Stomach (tissue), 8 donors: ENCODE measurements at regions not wholly inside any gene's neighbourhood (a gene's known extent, or its start where the extent isn't known, plus 50 kb on each side); places are given as distances from the start of the nearest gene placed in this dataset.

Experiments used
- DNase-seq, 2 donors: peaks; one replicate each; pipeline versions ENCODE4 v3.0.0 to v3.0.0-alpha.2; 2013 to 2019
- H3K27ac ChIP-seq, 5 donors: fragments of 200-600 bp in 4 of 5; sonication (generic) in 4 of 5; one replicate each; pipeline ENCODE4 v1.5.1; 2013 to 2019; ENCODE audit warnings: mild to moderate bottlenecking in 1 of 5, moderate library complexity in 1 of 5
- H3K27me3 ChIP-seq, 3 donors: fragments of 200-600 bp; sonication (generic); one replicate each; pipeline ENCODE4 v1.5.1; 2017 to 2019; ENCODE audit warnings: mixed run types in 1 of 3
- H3K36me3 ChIP-seq, 4 donors: fragments of 200-600 bp; sonication (generic); 1 replicate in 3 of 4; 2 replicates in 1 of 4; pipeline ENCODE4 v1.5.1; 2016 to 2019
- H3K4me1 ChIP-seq, 4 donors: fragments of 200-600 bp; sonication (generic); one replicate each; pipeline ENCODE4 v1.5.1; 2016 to 2019
- H3K4me3 ChIP-seq, 4 donors: fragments of 200-600 bp; sonication (generic) in 3 of 4; one replicate each; pipeline ENCODE4 v1.5.1; 2016 to 2019; ENCODE audit warnings: mild to moderate bottlenecking in 1 of 4
- H3K9me3 ChIP-seq, 4 donors: fragments of 200-600 bp; sonication (generic); one replicate each; pipeline ENCODE4 v1.5.1; 2016 to 2019
- CTCF ChIP-seq, 7 experiments: fragments of 450-650 bp in 4 of 7; fragments of 200-600 bp in 3 of 7; sonication (generic) in 3 of 7; IDR thresholded peaks; one replicate each; pipeline ENCODE4 v1.5.1; 2016 to 2019; ENCODE audit warnings: antibody characterized with exemption in 7 of 7, control low read depth in 2 of 7, mild to moderate bottlenecking in 1 of 7
- EP300 ChIP-seq: sonication (generic); formaldehyde crosslinking; IDR thresholded peaks from one replicate; pipeline ENCODE4 v1.6.1; 2017; ENCODE audit warnings: antibody characterized with exemption
- POLR2A ChIP-seq, 4 donors: fragments of 450-650 bp; IDR thresholded peaks; one replicate each; pipeline ENCODE4 v1.6.1; 2016; ENCODE audit warnings: antibody characterized with exemption in 4 of 4, control low read depth in 2 of 4, mild to moderate bottlenecking in 1 of 4, moderate library complexity in 1 of 4
- POLR2AphosphoS5 ChIP-seq, 3 donors: sonication (generic); formaldehyde crosslinking; IDR thresholded peaks; one replicate each; pipeline ENCODE4 v1.6.1; 2016; ENCODE audit warnings: antibody characterized with exemption in 3 of 3
- whole genome bisulfite sequencing, 5 donors: extraction: QIAGEN DNeasy Blood & Tissue Kit in 3 of 5; methylation state at CpG; one replicate each; pipeline versions ENCODE4 v1.1.5 to v1.1.7; 2013 to 2018; 5-methylcytosine and 5-hydroxymethylcytosine counted together
- intact Hi-C: fragments of 100-400 bp; cut with DNase I; formaldehyde crosslinking; loops from one replicate; pipeline ENCODE4 v1.15.1; 2023; ENCODE audit warnings: low total_unique reads
- donor health status: healthy with polysubstance abuse.
- donor health status: Bipolar disorder and iron deficiency.
- donor health status: healthy.

- no peaks in the 10 kb centered on the region for H3K27me3 ChIP-seq
- WGBS, 5 donors, result 23 to 68% (median 36%) methylated on average over 2 of the region's 2 CpGs
- no peaks in the 10 kb centered on the region for H3K36me3 ChIP-seq
- no peaks in the 10 kb centered on the region for H3K4me1 ChIP-seq
- TF ChIP-seq POLR2AphosphoS5 (IDR thresholded peaks at IDR 0.05) (no peak), POLR2A (IDR thresholded peaks at IDR 0.05) (no peak), CTCF (IDR thresholded peaks at IDR 0.05) (no peak), EP300 (no peak)
- H3K9me3 ChIP-seq, result no peaks in the 10 kb centered on the region
- no peak overlapping the region for H3K4me3 ChIP-seq
- H3K27ac ChIP-seq, result no peak overlapping the region
- no peak for DNase-seq
- intact Hi-C loops, result no loop called here
These were observed 905.4 kb downstream of the SLC16A7 start for GRCh38 chr12:60501124-60501729.

- TF ChIP-seq EP300 (no peak), CTCF (IDR thresholded peaks at IDR 0.05) (no peak), POLR2AphosphoS5 (IDR thresholded peaks at IDR 0.05) (no peak), POLR2A (IDR thresholded peaks at IDR 0.05) (no peak)
- Histone ChIP-seq H3K27me3 (no peaks in the 10 kb centered on the region), H3K36me3 (no peaks in the 10 kb centered on the region), H3K4me1 (no peaks in the 10 kb centered on the region), H3K4me3 (no peak overlapping the region), H3K27ac (no peak overlapping the region), H3K9me3 (peaks cover 0 to 4% (median 0%) of the 10 kb centered on the region in 4 donors)
- DNase-seq, result no peak
- WGBS, 5 donors, result 65 to 83% (median 75%) methylated on average over 5 of the region's 5 CpGs
- intact Hi-C loops, result no loop called here
These were observed 927.0 kb downstream of the SLC16A7 start for GRCh38 chr12:60522684-60523400.

- Histone ChIP-seq H3K36me3 (no peaks in the 10 kb centered on the region), H3K27me3 (no peaks in the 10 kb centered on the region), H3K4me3 (no peak overlapping the region), H3K27ac (no peak overlapping the region), H3K4me1 (no peaks in the 10 kb centered on the region), H3K9me3 (peaks cover 0 to 6% (median 0%) of the 10 kb centered on the region in 4 donors)
- intact Hi-C loops, result no loop called here
- no peak for TF ChIP-seq EP300
- no peak for TF ChIP-seq CTCF (IDR thresholded peaks at IDR 0.05)
- no peak for TF ChIP-seq POLR2AphosphoS5 (IDR thresholded peaks at IDR 0.05)
- no peak for TF ChIP-seq POLR2A (IDR thresholded peaks at IDR 0.05)
- DNase-seq, result no peak
- 86 to 96% (median 93%) methylated on average over 1 of the region's 1 CpG for WGBS, 5 donors
These were observed 933.4 kb downstream of the SLC16A7 start for GRCh38 chr12:60529261-60529660.

GRCh38 chr12:60529723-60530122 is 933.9 kb downstream of the SLC16A7 start:
- Histone ChIP-seq H3K27me3 (no peaks in the 10 kb centered on the region), H3K36me3 (no peaks in the 10 kb centered on the region), H3K27ac (no peak overlapping the region), H3K4me1 (no peaks in the 10 kb centered on the region), H3K4me3 (no peak overlapping the region), H3K9me3 (peaks cover 0 to 6% (median 0%) of the 10 kb centered on the region in 4 donors)
- no peak for TF ChIP-seq POLR2AphosphoS5 (IDR thresholded peaks at IDR 0.05)
- TF ChIP-seq EP300, result no peak
- no peak for TF ChIP-seq CTCF (IDR thresholded peaks at IDR 0.05)
- no peak for TF ChIP-seq POLR2A (IDR thresholded peaks at IDR 0.05)
- no peak for DNase-seq
- WGBS, 5 donors, result 82 to 94% (median 86%) methylated on average over 1 of the region's 1 CpG
- intact Hi-C loops, result no loop called here
